HCT116 (cell line): ENCODE measurements at regions not wholly inside any gene's neighbourhood (a gene's known extent, or its start where the extent isn't known, plus 50 kb on each side); places are given as distances from the start of the nearest gene placed in this dataset.

Experiments used
- CTCF ChIP-seq, 3 experiments: fragments of 200-600 bp in 1 of 3; sonication (generic) in 1 of 3; IDR thresholded peaks in 2 of 3; conservative IDR thresholded peaks in 1 of 3; 2 replicates each; pipeline ENCODE4 v1.5.1; 2012 to 2017; ENCODE audit warnings: low read depth in 2 of 3, low read length in 2 of 3, antibody characterized with exemption in 1 of 3, borderline replicate concordance in 1 of 3, control low read depth in 1 of 3, mild to moderate bottlenecking in 1 of 3, mixed read lengths in 1 of 3, mixed run types in 1 of 3, moderate library complexity in 1 of 3; ENCODE audit not compliant: insufficient read depth in 1 of 3
- EZH2 ChIP-seq: fragments of 200-600 bp; sonication (generic); IDR thresholded peaks from 2 replicates; pipeline ENCODE4 v1.6.1; 2017; ENCODE audit warnings: antibody characterized with exemption, mixed run types
- POLR2AphosphoS5 ChIP-seq: IDR thresholded peaks from 2 replicates; pipeline ENCODE4 v1.6.1; 2011; ENCODE audit warnings: mild to moderate bottlenecking, low read depth, low read length, moderate library complexity
- RAD21 ChIP-seq: IDR thresholded peaks from 2 replicates; pipeline ENCODE4 v1.6.1; 2012; ENCODE audit warnings: low read depth, mild to moderate bottlenecking
- TCF7L2 ChIP-seq: IDR thresholded peaks from 2 replicates; pipeline ENCODE4 v1.7.0; 2011; ENCODE audit warnings: borderline replicate concordance, inconsistent platforms; ENCODE audit not compliant: insufficient read depth, insufficient read length; ENCODE audit errors: extremely low read depth
- ZFX ChIP-seq: fragments of 450-650 bp; IDR thresholded peaks from 2 replicates; pipeline ENCODE4 v1.6.1; 2017

GRCh38 chr16:85557083-85557970 lies 55.8 kb upstream of the GSE1 start:
- TF ChIP-seq ZFX (no peak), TCF7L2 (no peak), EZH2 (no peak), RAD21 (no peak), POLR2AphosphoS5 (no peak), CTCF (IDR thresholded peaks at IDR 0.05 in 2 of 3, conservative IDR thresholded peaks at IDR 0.05 in 1 of 3; ENCODE audit: borderline replicate concordance in 1 of 3, insufficient read depth in 1 of 3, low read depth in 2 of 3, low read length in 2 of 3) (0 out of 6 replicates have a peak, but pooled peaks of 2 of the 3 experiments have one; percentile 7 to 15)
